GDM1 (cell line): ENCODE measurements at regions not wholly inside any gene's neighbourhood (a gene's known extent, or its start where the extent isn't known, plus 50 kb on each side); places are given as distances from the start of the nearest gene placed in this dataset.

Source experiments
- DNase-seq: peaks from one replicate; lab custom pipeline; 2025; lab: John Stamatoyannopoulos, UW

GRCh38 chr6:148211777-148212324, 130.8 kb upstream of the SASH1 start:
- DNase-seq = no peak

DNA sequence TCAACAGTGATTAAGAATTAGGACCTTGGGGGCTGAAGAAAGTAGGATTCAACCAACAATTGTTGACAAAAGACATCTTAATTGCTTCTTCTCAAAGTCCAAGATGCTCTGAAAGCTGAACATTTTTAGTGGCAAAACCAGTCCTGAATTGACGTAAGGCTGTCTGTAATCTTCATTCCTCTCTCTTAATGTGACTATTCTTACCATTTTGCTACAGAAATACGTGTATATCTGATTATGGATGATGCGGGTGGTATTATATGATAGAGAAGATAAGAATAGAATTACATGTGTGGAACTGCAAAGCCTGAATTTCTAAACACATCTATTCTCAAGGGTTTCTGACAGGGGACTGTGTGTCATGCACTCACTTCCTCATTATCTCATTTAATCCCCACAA, 130.3 kb upstream of the SASH1 start:
- no peak for DNase-seq

DNA sequence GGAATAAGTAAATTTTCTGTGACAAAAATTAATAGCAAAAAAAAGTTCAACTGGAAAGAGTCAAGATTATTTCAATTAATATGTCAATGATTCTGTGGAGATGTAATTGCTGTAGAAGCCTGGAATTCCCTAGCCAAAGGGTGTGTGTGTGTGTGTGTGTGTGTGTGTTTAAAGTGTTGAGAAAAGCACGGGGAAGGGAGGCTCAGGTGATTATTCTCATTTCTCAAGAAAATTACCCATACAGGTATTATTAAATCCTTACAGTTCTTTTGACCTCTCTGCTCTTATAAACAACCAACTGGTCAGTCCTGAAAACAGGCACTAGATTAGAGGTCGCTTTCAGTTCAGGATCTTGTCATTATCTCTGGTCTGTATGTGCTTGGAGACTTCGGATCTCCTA, 129.3 kb upstream of the SASH1 start:
- DNase-seq = no peak

GRCh38 chr6:148214667-148215066, 128.0 kb upstream of the SASH1 start:
- DNase-seq = no peak

DNA sequence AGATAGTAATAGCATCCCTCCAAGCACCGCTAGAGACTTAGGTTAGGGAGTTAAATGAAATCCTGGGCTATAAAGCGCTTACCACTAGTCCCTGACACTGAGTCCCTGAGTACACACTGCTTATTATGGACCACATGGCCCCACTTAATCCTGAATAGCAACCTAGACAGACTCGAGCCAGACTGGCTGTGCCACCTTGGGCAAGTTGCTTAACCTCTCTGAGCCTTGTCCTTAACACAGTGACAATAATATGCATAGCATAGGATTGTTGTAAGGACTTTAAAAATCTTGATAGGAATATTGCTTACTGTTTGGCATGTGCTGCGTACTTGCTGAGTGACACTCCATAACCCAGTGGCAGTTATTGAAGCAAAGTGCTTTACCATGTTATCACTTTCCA, 125.6 kb upstream of the SASH1 start:
- no peak for DNase-seq

DNA sequence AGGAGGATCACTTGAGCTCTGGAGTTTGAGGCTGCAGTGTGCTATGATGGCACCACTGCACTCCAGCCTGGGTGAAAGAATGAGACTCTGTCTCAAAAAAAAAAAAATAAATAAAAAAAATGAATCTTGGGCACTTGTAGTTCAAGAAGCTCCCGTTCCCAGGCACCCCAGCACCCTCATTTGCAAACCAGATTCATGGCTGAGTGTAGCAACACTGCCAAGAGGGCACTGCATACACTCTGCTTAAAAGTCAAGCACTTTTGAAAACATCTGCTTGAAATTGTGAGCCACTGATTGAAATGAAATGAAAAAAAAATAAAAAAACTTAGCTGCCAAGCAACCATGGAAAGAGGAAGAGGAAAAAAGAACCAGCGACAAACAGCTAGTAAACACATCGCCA, 124.7 kb upstream of the SASH1 start:
- DNase-seq = no peak

DNA sequence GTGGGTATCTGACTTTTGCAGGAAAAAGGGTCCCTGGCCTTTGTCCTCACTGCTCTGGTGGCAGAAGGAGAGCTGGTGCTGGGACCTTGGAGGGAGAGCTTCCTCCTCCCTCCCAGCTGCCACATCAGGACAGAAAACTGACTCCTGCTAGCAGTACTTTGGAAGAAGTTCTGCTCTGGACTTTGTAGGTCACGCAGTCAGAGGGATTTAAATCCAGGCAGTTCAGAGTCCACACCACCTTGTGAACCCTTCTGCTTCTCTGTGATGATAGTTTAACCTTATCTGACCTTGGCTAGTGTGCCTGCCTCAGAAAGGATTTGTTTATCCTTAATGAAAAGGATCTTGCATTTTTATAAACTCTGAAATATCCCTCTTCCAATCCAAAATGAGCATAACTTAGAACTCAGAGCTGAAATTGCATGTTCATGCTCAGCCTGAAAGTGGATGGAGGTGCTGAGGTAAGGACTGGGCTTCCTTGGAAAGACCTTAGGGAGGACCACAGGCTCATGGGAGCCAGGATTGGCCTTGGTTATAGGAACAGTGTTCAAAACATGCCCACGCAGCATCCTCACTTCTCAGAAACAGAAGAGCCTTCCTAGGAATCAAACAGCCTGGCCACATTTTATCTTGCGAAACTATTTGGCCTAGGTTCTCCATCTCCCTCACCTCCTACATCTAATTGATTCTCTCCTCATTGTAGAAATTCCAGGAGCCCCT, 123.9 kb upstream of the SASH1 start:
- DNase-seq = no peak

GRCh38 chr6:148221196-148221979, 121.2 kb upstream of the SASH1 start:
- DNase-seq = no peak

GRCh38 chr6:148222376-148222775, 120.3 kb upstream of the SASH1 start:
- DNase-seq = no peak

GRCh38 chr6:148222846-148223245, 119.8 kb upstream of the SASH1 start:
- no peak for DNase-seq

DNA sequence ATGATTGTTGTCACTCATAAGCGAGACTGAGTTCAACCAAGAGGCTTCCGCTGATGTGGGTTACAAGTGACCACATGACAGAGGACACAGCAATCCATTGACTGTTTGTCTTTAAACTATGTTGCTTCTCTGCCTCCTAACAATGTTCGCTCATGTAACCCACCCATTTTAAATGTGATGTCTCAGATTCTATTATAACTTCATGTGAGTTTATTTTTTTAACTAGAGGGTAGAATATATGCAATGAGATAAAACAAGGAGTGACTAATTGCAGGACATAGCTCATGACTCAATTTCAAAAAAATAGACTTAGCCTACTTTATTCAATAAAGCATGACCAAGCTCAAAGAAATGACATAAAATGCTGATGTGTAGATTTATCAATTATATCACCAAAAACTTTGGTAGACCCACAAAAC, 119.2 kb upstream of the SASH1 start:
- DNase-seq = no peak

DNA sequence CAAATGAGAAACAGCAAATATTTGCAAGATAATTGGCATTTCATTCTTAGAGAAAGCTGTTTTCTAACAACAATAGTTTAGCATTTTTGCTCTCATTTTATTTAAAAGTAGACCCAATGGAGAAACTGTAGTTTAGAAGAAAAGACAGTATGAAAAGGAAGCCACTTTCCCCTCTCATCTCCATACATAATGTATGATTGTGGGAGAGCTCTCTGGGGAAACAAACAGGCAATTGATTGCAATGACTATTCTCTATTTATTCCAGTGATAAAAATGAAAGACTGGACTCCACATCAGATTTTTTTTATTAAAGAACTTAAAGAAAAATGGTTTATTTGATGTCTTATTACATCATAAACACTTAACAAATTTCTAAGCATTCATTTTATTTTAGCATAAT, 116.8 kb upstream of the SASH1 start:
- no peak for DNase-seq

GRCh38 chr6:148226284-148226683, 116.4 kb upstream of the SASH1 start:
- DNase-seq = no peak

DNA sequence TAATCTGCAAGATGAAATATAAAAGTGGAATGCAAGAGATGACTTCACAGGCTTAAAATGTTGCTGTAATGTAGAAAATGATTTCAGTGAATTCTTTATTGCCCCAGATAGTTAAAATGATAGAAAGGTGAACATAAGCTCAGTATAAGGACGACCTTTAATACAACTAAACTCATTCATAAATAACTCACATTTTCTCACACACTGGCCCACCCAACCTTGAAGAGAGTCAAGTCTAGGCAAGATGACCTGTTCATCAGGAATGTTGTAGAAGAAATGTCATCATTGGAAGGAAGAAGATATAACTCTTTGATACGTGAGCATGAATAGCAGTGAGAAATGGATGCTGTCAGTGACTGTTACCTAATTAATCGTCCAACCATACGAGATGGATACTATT, 111.1 kb upstream of the SASH1 start:
- DNase-seq = no peak

GRCh38 chr6:148235446-148235845, 107.2 kb upstream of the SASH1 start:
- DNase-seq = no peak

- DNase-seq = no peak
Observed at GRCh38 chr6:148238713-148239112, 103.9 kb upstream of the SASH1 start.

DNA sequence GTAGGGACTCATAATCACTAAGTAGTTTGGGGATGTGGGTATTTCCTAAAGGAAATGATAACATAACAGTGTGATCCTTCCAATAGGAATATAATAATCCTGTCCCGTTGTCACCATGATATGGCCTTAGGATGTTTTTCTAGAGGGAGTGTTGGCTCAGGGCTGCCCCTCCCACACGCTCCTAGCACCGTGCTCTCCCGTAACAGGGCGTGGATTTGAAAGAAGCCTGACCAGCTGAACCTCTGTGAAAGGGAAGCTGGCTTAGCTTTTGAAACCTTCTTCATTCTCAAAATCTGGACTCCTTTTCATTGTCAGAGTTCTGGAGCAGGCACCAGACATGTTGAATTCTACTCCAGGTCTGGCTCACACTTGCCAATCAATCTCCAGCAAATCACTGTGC, 103.4 kb upstream of the SASH1 start:
- DNase-seq = no peak

- DNase-seq = no peak
Observed at GRCh38 chr6:148239801-148240460, 102.7 kb upstream of the SASH1 start.

GRCh38 chr6:148240461-148240840, 102.2 kb upstream of the SASH1 start:
- DNase-seq = no peak

- no peak for DNase-seq
Observed at GRCh38 chr6:148240861-148241477, 101.7 kb upstream of the SASH1 start.

- no peak for DNase-seq
Observed at GRCh38 chr6:148242180-148242579, 100.5 kb upstream of the SASH1 start.

- DNase-seq = no peak
Observed at GRCh38 chr6:148244217-148244935, 98.3 kb upstream of the SASH1 start.
